ENCODE measurements at regions not wholly inside any gene's neighbourhood (a gene's known extent, or its start where the extent isn't known, plus 50 kb on each side); places are given as distances from the start of the nearest gene placed in this dataset.

- no peak overlapping the region for H2BK15ac ChIP-seq (ENCODE audit: low read depth, low read length)
- no peak overlapping the region for H3K4me3 ChIP-seq (ENCODE audit: insufficient read depth, low read depth, low read length)
- POLR2A ChIA-PET (ENCODE audit: unreplicated experiment) = interaction anchor here (0.6 kb wide), 1 partner anchor 93 kb away, joined by 3 read pairs; no protein-coding TSS in a partner anchor
- H3K36me3 ChIP-seq (ENCODE audit: control insufficient read depth, insufficient read depth, low read length) = no peaks in the 10 kb centered on the region
- H4K5ac ChIP-seq (ENCODE audit: low read depth, low read length) = no peak overlapping the region
- dilution Hi-C loops (cut with HindIII; ENCODE audit: low sequenced_read_pairs, unreplicated experiment) = no loop called here
- DNase-seq = no peak
- CTCF ChIA-PET = no interaction called here
- H3K18ac ChIP-seq (ENCODE audit: low read depth, low read length) = no peak overlapping the region
- H4K20me1 ChIP-seq (ENCODE audit: insufficient read depth, low read length) = no peaks in the 10 kb centered on the region
- H2BK20ac ChIP-seq (ENCODE audit: low read depth, low read length) = no peak overlapping the region
- H3K56ac ChIP-seq (ENCODE audit: extremely low read depth, insufficient read depth, low read length) = no peak overlapping the region
- no peak overlapping the region for H2AFZ ChIP-seq (replicated peaks; ENCODE audit: low read length, poor library complexity)
- no peak overlapping the region for H4K91ac ChIP-seq (ENCODE audit: insufficient read depth, low read depth, low read length)
- H3K4me2 ChIP-seq (ENCODE audit: low read depth, low read length) = no peak overlapping the region
- no peak overlapping the region for H2AK9ac ChIP-seq (replicated peaks; ENCODE audit: low read depth, low read length, poor library complexity)
- no peak overlapping the region for H3K23ac ChIP-seq (ENCODE audit: low read depth, low read length)
- in situ Hi-C loops (cut with MboI; ENCODE audit: low sequenced_read_pairs) = no loop called here
- no peaks in the 10 kb centered on the region for H3K79me1 ChIP-seq (ENCODE audit: low read depth in 1 of 2, low read length in 2 of 2)
- TF ChIP-seq MXI1 (IDR thresholded peaks at IDR 0.05; ENCODE audit: borderline replicate concordance, low read depth, low read length) = no peak
- no peak for TF ChIP-seq POLR2A (IDR thresholded peaks at IDR 0.05; ENCODE audit: low read depth, low read length)
- TF ChIP-seq SMC3 (IDR thresholded peaks at IDR 0.05; ENCODE audit: low read depth, low read length) = no peak
- no peak for TF ChIP-seq MAFK (IDR thresholded peaks at IDR 0.05; ENCODE audit: low read depth, low read length)
- no peak for TF ChIP-seq ELK1 (IDR thresholded peaks at IDR 0.05; ENCODE audit: borderline replicate concordance, low read depth, low read length)
- no peak for TF ChIP-seq FOS (IDR thresholded peaks at IDR 0.05; ENCODE audit: low read depth, low read length)
- TF ChIP-seq RCOR1 (IDR thresholded peaks at IDR 0.05; ENCODE audit: insufficient replicate concordance, low read length) = no peak
- no peak for TF ChIP-seq USF2 (IDR thresholded peaks at IDR 0.05; ENCODE audit: low read depth, low read length)
- no peak for TF ChIP-seq RAD21 (IDR thresholded peaks at IDR 0.05; ENCODE audit: low read length)
- no peak for TF ChIP-seq BHLHE40 (IDR thresholded peaks at IDR 0.05; ENCODE audit: low read depth, low read length)
- no peak for TF ChIP-seq MAZ (IDR thresholded peaks at IDR 0.05; ENCODE audit: borderline replicate concordance, low read depth, low read length)
- TF ChIP-seq CHD1 (IDR thresholded peaks at IDR 0.05; ENCODE audit: low read depth, low read length) = no peak
- TF ChIP-seq CTCF (conservative IDR thresholded peaks at IDR 0.05; ENCODE audit: low read depth, low read length) = no peak
- no peak for TF ChIP-seq RFX5 (IDR thresholded peaks at IDR 0.05; ENCODE audit: low read depth, low read length)
- no peak for TF ChIP-seq NFE2L2 (IDR thresholded peaks at IDR 0.05; ENCODE audit: low read depth, low read length)
- no peak for TF ChIP-seq CEBPB (IDR thresholded peaks at IDR 0.05; ENCODE audit: low read depth, low read length)
- H3K27ac ChIP-seq (ENCODE audit: insufficient read depth, low read length) = no peak overlapping the region
- H4K8ac ChIP-seq (ENCODE audit: low read depth in 2 of 2, low read length in 2 of 2) = no peak overlapping the region
- H3K9ac ChIP-seq (ENCODE audit: low read depth, low read length) = no peak overlapping the region
- no peaks in the 10 kb centered on the region for H3K9me3 ChIP-seq (ENCODE audit: control insufficient read depth, insufficient read depth, low read length)
- no peak overlapping the region for H3K4ac ChIP-seq (ENCODE audit: low read depth, low read length)
- ATAC-seq (ENCODE audit: low read depth) = no peak
- no peak overlapping the region for H2BK5ac ChIP-seq (ENCODE audit: low read depth, low read length, poor library complexity, severe bottlenecking)
- no TSS peak for BruUV-seq (replicated peaks)
- no peaks in the 10 kb centered on the region for H3K27me3 ChIP-seq (ENCODE audit: control insufficient read depth, insufficient read depth, low read length)
- H3K14ac ChIP-seq (replicated peaks; ENCODE audit: low read depth, low read length) = no peak overlapping the region
- H2BK120ac ChIP-seq (ENCODE audit: low read depth, low read length) = no peak overlapping the region
- no peaks in the 10 kb centered on the region for H3K4me1 ChIP-seq (ENCODE audit: control insufficient read depth, insufficient read depth, low read length)
- no peak overlapping the region for H2AK5ac ChIP-seq (ENCODE audit: low read depth, low read length)
- intact Hi-C loops (cut with micrococcal nuclease) = no loop called here
- H3K9me1 ChIP-seq (ENCODE audit: insufficient read depth, low read length) = no peaks in the 10 kb centered on the region
Measured at GRCh38 chr14:38856798-38857197, 246.2 kb downstream of the SEC23A start.
